ENCODE measurements at regions not wholly inside any gene's neighbourhood (a gene's known extent, or its start where the extent isn't known, plus 50 kb on each side); places are given as distances from the start of the nearest gene placed in this dataset.
"Not testable (repeated sequence)": the region's sequence is repeated elsewhere in the genome, so short reads cannot be mapped to it uniquely, and the experiment has no call there.

- DNase-seq (ENCODE audit: insufficient read length, low spot score), result no peak
- no peak for TF ChIP-seq CTCF (IDR thresholded peaks at IDR 0.05; ENCODE audit: insufficient read depth, missing control alignments)
- no peak for FAIRE-seq
Observed at GRCh38 chr18:5705393-5705792, 161.6 kb upstream of the EPB41L3 start.

GRCh38 chr18:5704847-5705246 is 161.1 kb upstream of the EPB41L3 start:
- FAIRE-seq, result no peak
- TF ChIP-seq CTCF (IDR thresholded peaks at IDR 0.05; ENCODE audit: insufficient read depth, missing control alignments), result no peak
- no peak for DNase-seq (ENCODE audit: insufficient read length, low spot score)

- not testable (repeated sequence) for FAIRE-seq; DNase-seq (ENCODE audit: insufficient read length, low spot score)
Observed at GRCh38 chr18:5702016-5702415, 158.2 kb upstream of the EPB41L3 start.

- FAIRE-seq, result no peak
- no peak for DNase-seq (ENCODE audit: insufficient read length, low spot score)
- TF ChIP-seq CTCF (IDR thresholded peaks at IDR 0.05; ENCODE audit: insufficient read depth, missing control alignments), result no peak
Observed at GRCh38 chr18:5693699-5694294, 150.0 kb upstream of the EPB41L3 start.

- FAIRE-seq (no peak), DNase-seq (ENCODE audit: insufficient read length, low spot score) (no peak)
- TF ChIP-seq CTCF (IDR thresholded peaks at IDR 0.05; ENCODE audit: insufficient read depth, missing control alignments), result no peak
Observed at GRCh38 chr18:5678779-5679406, 135.1 kb upstream of the EPB41L3 start.

GRCh38 chr18:5678278-5678677 is 134.5 kb upstream of the EPB41L3 start:
- DNase-seq (ENCODE audit: insufficient read length, low spot score) (no peak), FAIRE-seq (no peak)
- TF ChIP-seq CTCF (IDR thresholded peaks at IDR 0.05; ENCODE audit: insufficient read depth, missing control alignments), result no peak

- FAIRE-seq, result no peak
- no peak for TF ChIP-seq CTCF (IDR thresholded peaks at IDR 0.05; ENCODE audit: insufficient read depth, missing control alignments)
- no peak for DNase-seq (ENCODE audit: insufficient read length, low spot score)
Observed at GRCh38 chr18:5673616-5674015, 129.8 kb upstream of the EPB41L3 start.
